Erythroblast (primary cell): ENCODE measurements at regions not wholly inside any gene's neighbourhood (a gene's known extent, or its start where the extent isn't known, plus 50 kb on each side); places are given as distances from the start of the nearest gene placed in this dataset.

Experiments
- GATA1 ChIP-seq: IDR thresholded peaks from 2 replicates; pipeline ENCODE4 v1.6.1; 2011; ENCODE audit warnings: low read depth, mild to moderate bottlenecking, control low read depth, low read length, moderate library complexity
- POLR2A ChIP-seq: IDR thresholded peaks from 2 replicates; pipeline ENCODE4 v1.6.1; 2011; ENCODE audit warnings: mild to moderate bottlenecking, low read length

GRCh38 chr10:81200801-81201200 is 663.1 kb downstream of the SH2D4B start:
- TF ChIP-seq POLR2A (no peak), GATA1 (no peak)
